ENCODE measurements at regions not wholly inside any gene's neighbourhood (a gene's known extent, or its start where the extent isn't known, plus 50 kb on each side); places are given as distances from the start of the nearest gene placed in this dataset.

DNA sequence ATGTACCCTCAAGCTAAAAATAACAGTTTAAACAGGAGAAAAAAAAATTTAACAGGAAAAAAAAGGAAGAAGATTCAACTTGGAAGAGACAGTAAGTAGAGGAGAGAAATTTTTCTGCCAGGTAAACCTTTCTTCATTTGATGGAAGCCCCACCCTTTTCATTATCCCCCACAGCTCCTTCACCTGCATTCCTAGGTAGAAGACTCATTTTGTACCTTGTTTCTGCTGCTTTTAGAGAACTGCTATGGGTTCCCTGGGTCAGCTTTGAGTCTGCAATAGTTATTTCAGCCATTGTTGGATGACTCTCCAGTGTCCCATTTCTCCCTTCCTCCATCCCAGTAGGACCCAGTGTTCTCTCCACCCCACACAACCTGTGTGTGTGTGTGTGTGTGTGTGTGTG is 74.1 kb upstream of the CPEB4 start:
- H3K4me2 ChIP-seq (ENCODE audit: insufficient read depth, low read length): no peak overlapping the region
- no peak overlapping the region for H3K4me3 ChIP-seq
- no TSS peak for BruUV-seq (replicated peaks)
- H3K9ac ChIP-seq (ENCODE audit: insufficient read depth in 1 of 2, low read depth in 2 of 2, low read length in 2 of 2): no peak overlapping the region
- DNase-seq (ENCODE audit: extremely low read depth in 1 of 4, low spot score in 3 of 4) (no peak), FAIRE-seq (no peak), ATAC-seq (no peak)
- H3K27ac ChIP-seq (ENCODE audit: extremely low read depth, low read depth, low read length): no peak overlapping the region
- no peaks in the 10 kb centered on the region for H3K27me3 ChIP-seq (ENCODE audit: control insufficient read depth in 2 of 2, insufficient read depth in 2 of 2, low read length in 2 of 2)
- H3K9me1 ChIP-seq (ENCODE audit: control insufficient read depth, insufficient read depth, low read length): no peaks in the 10 kb centered on the region
- ChIA-PET CTCF (ENCODE audit: low intra/inter-chr PET ratio) (no interaction called here), POLR2A (interaction anchor here (1.1 to 2.1 kb wide), 4 partner anchors 8 to 77 kb away, joined by 3 to 6 read pairs (median 5); no protein-coding TSS in a partner anchor)
- peaks cover under 1 to 3% of the 10 kb centered on the region in 2 experiments; a peak in 2 of 5 replicates for H3K4me1 ChIP-seq (replicated peaks in 1 of 2; ENCODE audit: control insufficient read depth in 2 of 2, insufficient read depth in 2 of 2, low read length in 2 of 2)
- peak overlapping the region; percentile 29 for H2AFZ ChIP-seq (ENCODE audit: low read depth, low read length)
- intact Hi-C loops (cut with micrococcal nuclease) (no loop called here), in situ Hi-C loops (cut with MboI) (no loop called here)
- no peaks in the 10 kb centered on the region for H3K79me2 ChIP-seq (ENCODE audit: control insufficient read depth, insufficient read depth, low read length)
- no peaks in the 10 kb centered on the region for H3K36me3 ChIP-seq (ENCODE audit: control insufficient read depth, insufficient read depth, low read length)
- no peaks in the 10 kb centered on the region for H3K9me3 ChIP-seq (replicated peaks; ENCODE audit: control insufficient read depth, insufficient read depth, low read depth, low read length)
- no peaks in the 10 kb centered on the region for H4K20me1 ChIP-seq (replicated peaks; ENCODE audit: control insufficient read depth, insufficient read depth, low read length)
- TF ChIP-seq SRSF9 (IDR thresholded peaks at IDR 0.05; ENCODE audit: borderline replicate concordance, low read depth, low read length): no peak
- TF ChIP-seq SRSF7 (optimal IDR thresholded peaks at IDR 0.05; ENCODE audit: low read depth, low read length): no peak
- no peak for TF ChIP-seq SUPT5H (IDR thresholded peaks at IDR 0.05)
- TF ChIP-seq YBX1 (IDR thresholded peaks at IDR 0.05): no peak
- TF ChIP-seq CBFB (CRISPR knock-in tag; IDR thresholded peaks at IDR 0.05): no peak

GRCh38 chr5:173815571-173815970 is 72.6 kb upstream of the CPEB4 start:
- H4K20me1 ChIP-seq (replicated peaks; ENCODE audit: control insufficient read depth, insufficient read depth, low read length): no peaks in the 10 kb centered on the region
- no peaks in the 10 kb centered on the region for H3K9me1 ChIP-seq (ENCODE audit: control insufficient read depth, insufficient read depth, low read length)
- H3K9ac ChIP-seq (ENCODE audit: insufficient read depth in 1 of 2, low read depth in 2 of 2, low read length in 2 of 2): peak overlapping the region in 1 of 2 experiments; percentile 4; a peak in 1 of 4 replicates
- H3K4me1 ChIP-seq (replicated peaks in 1 of 2; ENCODE audit: control insufficient read depth in 2 of 2, insufficient read depth in 2 of 2, low read length in 2 of 2): no peaks in the 10 kb centered on the region
- intact Hi-C loops (cut with micrococcal nuclease): no loop called here
- H2AFZ ChIP-seq (ENCODE audit: low read depth, low read length): 0 out of 2 replicates have a peak overlapping the region, but pooled peaks have one; percentile 0
- no peak overlapping the region for H3K4me3 ChIP-seq
- CTCF ChIA-PET (ENCODE audit: low intra/inter-chr PET ratio): no interaction called here
- no peaks in the 10 kb centered on the region for H3K36me3 ChIP-seq (ENCODE audit: control insufficient read depth, insufficient read depth, low read length)
- ATAC-seq (no peak), FAIRE-seq (no peak), DNase-seq (ENCODE audit: extremely low read depth in 1 of 4, low spot score in 3 of 4) (no peak)
- 0 out of 2 replicates have a peak, but pooled peaks cover 5% of the 10 kb centered on the region for H3K9me3 ChIP-seq (replicated peaks; ENCODE audit: control insufficient read depth, insufficient read depth, low read depth, low read length)
- in situ Hi-C loops (cut with MboI): no loop called here
- no TSS peak for BruUV-seq (replicated peaks)
- no peak overlapping the region for H3K27ac ChIP-seq (ENCODE audit: extremely low read depth, low read depth, low read length)
- H3K79me2 ChIP-seq (ENCODE audit: control insufficient read depth, insufficient read depth, low read length): no peaks in the 10 kb centered on the region
- POLR2A ChIA-PET: interaction anchor here (2.1 kb wide), 1 partner anchor 10 kb away, joined by 6 read pairs; no protein-coding TSS in a partner anchor
- no peaks in the 10 kb centered on the region for H3K27me3 ChIP-seq (ENCODE audit: control insufficient read depth in 2 of 2, insufficient read depth in 2 of 2, low read length in 2 of 2)
- WGBS (ENCODE audit: insufficient coverage, low coverage, missing lambda C conversion rate): 84% methylated on average over 9 of the region's 9 CpGs
- no peak overlapping the region for H3K4me2 ChIP-seq (ENCODE audit: insufficient read depth, low read length)
- TF ChIP-seq NFATC3 (IDR thresholded peaks at IDR 0.05): no peak
- TF ChIP-seq HCFC1 (IDR thresholded peaks at IDR 0.05; ENCODE audit: low read depth, low read length): no peak
- no peak for TF ChIP-seq CAMTA2 (CRISPR knock-in tag; conservative IDR thresholded peaks at IDR 0.05)

Measured in K562 (cell line).